ENCODE measurements at regions not wholly inside any gene's neighbourhood (a gene's known extent, or its start where the extent isn't known, plus 50 kb on each side); places are given as distances from the start of the nearest gene placed in this dataset.

- TF ChIP-seq ZBTB21 (tag by site-specific recombination; IDR thresholded peaks at IDR 0.05): no peak
- no peak for TF ChIP-seq ZNF548 (tag by site-specific recombination; IDR thresholded peaks at IDR 0.05)
- no peak for TF ChIP-seq ZBTB20 (tag by site-specific recombination; IDR thresholded peaks at IDR 0.05)
Measured at GRCh38 chr14:35197015-35197414, 74.7 kb downstream of the PRORP start.
